B cell (primary cell): ENCODE measurements at regions not wholly inside any gene's neighbourhood (a gene's known extent, or its start where the extent isn't known, plus 50 kb on each side); places are given as distances from the start of the nearest gene placed in this dataset.

Experiments used
- EZH2 ChIP-seq: IDR thresholded peaks from 2 replicates; pipeline ENCODE4 v1.6.1; 2012; ENCODE audit warnings: borderline replicate concordance, low read depth, mild to moderate bottlenecking, moderate library complexity, low read length; ENCODE audit not compliant: insufficient read depth, poor library complexity, severe bottlenecking
- TF ChIP-seq, protein P1 (sequence below): fragments of 200-600 bp; IDR thresholded peaks from one replicate; pipeline ENCODE4 v1.8.0; 2022; ENCODE audit warnings: antibody characterized with exemption, mild to moderate bottlenecking

DNA sequence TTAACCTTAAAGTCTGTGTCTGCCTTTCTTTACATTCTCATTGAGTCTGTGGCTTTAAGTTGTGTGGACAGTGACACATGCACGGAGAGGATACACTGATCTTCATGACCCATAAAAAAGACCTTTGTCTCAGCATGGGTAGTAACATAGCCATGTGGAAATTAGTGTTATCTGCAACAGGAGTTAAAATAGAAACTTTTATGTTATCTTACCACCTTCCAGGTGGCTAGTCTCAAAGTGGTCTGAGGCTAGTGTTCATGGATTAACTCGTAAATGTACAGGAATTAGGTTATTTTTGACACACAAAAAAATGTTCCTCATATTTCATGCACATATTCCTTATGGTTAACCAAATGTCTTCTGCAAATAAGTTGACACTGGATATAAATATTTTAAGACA is 607.0 kb downstream of the ISL1 start:
- TF ChIP-seq, protein P1, sequence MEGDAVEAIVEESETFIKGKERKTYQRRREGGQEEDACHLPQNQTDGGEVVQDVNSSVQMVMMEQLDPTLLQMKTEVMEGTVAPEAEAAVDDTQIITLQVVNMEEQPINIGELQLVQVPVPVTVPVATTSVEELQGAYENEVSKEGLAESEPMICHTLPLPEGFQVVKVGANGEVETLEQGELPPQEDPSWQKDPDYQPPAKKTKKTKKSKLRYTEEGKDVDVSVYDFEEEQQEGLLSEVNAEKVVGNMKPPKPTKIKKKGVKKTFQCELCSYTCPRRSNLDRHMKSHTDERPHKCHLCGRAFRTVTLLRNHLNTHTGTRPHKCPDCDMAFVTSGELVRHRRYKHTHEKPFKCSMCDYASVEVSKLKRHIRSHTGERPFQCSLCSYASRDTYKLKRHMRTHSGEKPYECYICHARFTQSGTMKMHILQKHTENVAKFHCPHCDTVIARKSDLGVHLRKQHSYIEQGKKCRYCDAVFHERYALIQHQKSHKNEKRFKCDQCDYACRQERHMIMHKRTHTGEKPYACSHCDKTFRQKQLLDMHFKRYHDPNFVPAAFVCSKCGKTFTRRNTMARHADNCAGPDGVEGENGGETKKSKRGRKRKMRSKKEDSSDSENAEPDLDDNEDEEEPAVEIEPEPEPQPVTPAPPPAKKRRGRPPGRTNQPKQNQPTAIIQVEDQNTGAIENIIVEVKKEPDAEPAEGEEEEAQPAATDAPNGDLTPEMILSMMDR, result no peak
- no peak for TF ChIP-seq EZH2
